NCI-H510A treated with DMSO at 0.1 percent for 48 hours (cell line): ENCODE measurements at regions not wholly inside any gene's neighbourhood (a gene's known extent, or its start where the extent isn't known, plus 50 kb on each side); places are given as distances from the start of the nearest gene placed in this dataset.
"Not testable (repeated sequence)": the region's sequence is repeated elsewhere in the genome, so short reads cannot be mapped to it uniquely, and the experiment has no call there.

Experiments used
- DNase-seq: peaks from one replicate; lab custom pipeline; 2025; lab: John Stamatoyannopoulos, UW

- no peak for DNase-seq
Observed at GRCh38 chr2:167582619-167583018, 664.8 kb downstream of the STK39 start.

DNA sequence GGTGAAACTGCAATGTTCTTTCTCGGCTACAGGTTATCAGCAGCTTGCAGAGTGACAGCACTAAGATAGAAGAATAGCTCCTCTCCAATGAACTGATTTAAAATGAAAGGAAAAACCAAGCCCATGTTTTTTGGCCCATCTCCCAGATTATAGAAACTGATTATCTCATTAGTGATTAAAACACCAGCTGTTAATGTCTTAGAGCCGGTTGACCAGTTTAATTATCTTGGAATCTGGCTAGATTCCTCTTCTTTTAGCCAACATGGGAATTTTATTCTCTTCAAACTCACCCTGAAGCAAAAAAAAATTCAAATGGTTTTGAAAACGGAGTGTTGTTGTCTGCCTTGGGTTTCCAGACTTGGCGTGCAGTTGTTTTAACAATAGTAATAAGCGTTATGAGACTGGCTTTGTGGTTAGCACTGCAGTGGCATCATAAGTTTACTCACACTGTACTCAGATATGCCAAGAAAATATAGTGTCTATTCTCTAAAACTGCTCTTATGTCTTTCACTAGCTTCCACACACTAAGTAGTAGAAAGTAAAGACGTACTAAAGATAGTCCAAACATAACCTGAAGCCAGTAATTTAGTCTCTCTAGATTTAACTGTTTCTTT lies 665.3 kb downstream of the STK39 start:
- no peak for DNase-seq

DNA sequence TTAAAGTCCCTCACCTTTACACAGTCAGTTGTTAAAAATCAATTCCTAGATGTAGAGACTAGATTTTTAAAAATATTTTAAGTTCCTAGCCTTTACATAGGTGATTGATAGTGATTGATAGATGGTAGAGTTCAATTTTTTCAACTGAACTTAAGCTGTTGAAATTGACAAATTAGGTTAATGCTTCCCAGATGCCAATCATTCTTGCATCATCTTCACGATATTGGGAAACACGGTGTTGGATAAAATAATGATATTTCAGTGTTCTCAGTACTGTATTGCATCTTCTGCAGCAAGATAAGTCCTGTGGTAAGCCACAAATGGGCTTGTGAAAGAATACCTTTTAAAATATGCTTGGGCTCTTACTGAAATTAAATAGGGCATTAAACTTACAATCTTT lies 667.6 kb downstream of the STK39 start:
- DNase-seq = no peak

- DNase-seq = no peak
Observed at GRCh38 chr2:167575276-167575675, 672.1 kb downstream of the STK39 start.

- DNase-seq = no peak
Observed at GRCh38 chr2:167572883-167573619, 674.3 kb downstream of the STK39 start.

DNA sequence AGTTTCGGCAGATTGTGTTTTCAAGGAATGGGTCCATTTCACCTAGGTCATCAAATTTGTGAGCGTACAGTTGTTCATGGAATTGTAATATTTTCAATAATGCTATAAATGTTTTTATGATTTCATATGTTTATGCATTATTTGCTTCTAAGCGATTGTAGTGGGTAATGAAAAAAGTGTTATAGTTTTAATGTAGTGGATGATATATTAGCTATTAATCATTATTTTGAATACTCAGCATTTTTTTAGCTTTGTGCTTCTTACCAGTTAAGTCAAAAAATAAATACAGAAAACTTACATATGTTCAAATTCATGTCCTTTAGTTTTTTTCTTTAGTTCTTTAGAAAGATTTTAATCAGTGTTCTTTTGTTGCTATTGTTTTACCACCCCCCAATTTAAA lies 677.0 kb downstream of the STK39 start:
- no peak for DNase-seq

DNA sequence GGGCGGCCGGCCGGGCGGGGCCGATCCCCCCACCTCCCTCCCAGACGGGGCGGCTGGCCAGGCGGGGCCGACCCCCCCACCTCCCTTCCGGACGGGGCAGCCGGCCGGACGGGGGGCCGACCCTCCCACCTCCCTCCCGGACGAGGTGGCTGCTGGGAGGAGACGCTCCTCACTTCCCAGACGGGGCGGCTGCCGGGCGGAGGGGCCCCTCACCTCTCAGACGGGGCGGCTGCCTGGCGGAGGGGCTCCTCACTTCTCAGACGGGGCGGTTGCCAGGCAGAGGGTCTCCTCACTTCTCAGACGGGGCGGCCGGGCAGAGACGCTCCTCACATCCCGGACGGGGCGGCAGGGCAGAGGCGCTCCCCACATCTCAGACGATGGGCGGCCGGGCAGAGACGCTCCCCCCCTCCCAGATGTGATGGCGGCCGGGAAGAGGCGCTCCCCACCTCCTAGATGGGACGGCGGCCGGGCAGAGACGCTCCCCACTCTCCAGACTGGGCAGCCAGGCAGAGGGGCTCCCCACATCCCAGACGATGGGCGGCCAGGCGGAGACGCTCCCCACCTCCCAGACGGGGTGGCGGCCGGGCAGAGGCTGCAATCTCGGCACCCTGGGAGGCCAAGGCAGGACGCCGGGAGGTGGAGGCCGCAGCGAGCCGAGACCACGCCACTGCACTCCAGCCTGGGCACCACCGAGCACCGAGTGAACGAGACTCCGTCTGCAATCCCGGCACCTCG lies 675.8 kb downstream of the XIRP2 start:
- not testable (repeated sequence) for DNase-seq

- not testable (repeated sequence) for DNase-seq
Observed at GRCh38 chr2:167558272-167558991, 670.2 kb downstream of the XIRP2 start.

DNA sequence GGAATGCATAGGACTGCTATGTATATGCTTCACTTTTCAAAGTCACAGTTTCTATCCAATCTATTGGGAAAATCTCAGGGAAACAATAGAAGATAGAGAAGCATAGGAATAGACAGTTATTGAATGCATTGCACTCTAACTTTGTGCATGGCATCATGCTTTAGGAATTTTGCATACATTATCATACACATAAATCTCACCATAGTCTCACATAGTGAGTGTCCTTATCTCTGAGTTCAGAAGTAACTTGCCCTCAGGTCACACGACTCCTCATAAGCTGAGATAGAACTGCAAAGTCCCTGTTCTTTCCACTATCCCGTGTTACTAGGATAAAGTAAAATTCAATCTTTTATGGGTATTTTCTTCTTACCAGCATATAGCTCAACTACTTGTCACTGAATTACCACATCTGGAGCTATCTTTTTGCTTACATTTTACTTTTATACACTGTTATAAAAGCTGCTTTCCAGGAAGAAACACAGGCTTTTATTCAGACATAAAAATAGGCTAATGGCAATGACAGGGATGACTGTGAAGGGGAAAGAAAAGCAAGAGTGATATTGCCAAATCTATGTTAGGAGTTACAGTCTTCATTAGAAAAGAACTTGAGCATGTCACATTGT lies 666.9 kb downstream of the XIRP2 start:
- DNase-seq = no peak

DNA sequence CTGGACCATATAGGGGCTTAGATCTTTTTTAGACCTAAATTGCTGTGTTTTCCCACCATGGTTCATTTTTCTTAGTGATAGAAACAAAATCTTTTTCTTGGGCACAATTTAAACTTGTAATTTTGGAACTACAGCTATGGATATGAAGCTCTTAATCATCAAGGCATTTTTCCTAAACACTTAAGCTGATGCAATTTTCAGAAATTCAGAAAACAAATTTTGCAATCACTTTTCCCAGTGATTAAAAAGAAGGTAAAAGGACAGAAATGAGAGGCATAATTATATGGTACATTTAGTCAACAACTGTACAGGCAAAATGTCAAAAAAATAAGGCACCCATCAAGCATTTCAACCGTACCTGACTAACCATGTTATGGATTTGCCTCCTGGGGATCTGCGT lies 665.4 kb downstream of the XIRP2 start:
- DNase-seq = no peak

- no peak for DNase-seq
Observed at GRCh38 chr2:167551416-167551815, 663.1 kb downstream of the XIRP2 start.

DNA sequence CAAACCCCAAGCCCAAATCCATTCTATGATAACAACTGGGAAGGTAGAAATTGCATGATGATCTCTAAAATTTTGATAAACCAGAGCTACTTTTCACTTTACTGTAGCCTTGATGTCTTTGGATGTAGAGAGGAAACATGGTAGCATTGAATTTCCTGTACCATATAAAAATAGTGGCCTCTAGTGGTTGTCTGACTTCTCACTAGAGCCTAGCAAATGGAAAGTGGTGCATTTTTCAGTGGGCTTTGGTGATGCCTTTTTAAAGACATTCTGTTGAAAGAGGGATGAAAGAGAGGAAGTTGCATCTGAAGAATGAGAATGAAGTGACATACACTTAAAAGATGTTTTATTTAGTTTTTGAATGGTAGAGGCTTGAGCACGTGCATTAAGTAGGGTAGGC lies 662.2 kb downstream of the XIRP2 start:
- no peak for DNase-seq

DNA sequence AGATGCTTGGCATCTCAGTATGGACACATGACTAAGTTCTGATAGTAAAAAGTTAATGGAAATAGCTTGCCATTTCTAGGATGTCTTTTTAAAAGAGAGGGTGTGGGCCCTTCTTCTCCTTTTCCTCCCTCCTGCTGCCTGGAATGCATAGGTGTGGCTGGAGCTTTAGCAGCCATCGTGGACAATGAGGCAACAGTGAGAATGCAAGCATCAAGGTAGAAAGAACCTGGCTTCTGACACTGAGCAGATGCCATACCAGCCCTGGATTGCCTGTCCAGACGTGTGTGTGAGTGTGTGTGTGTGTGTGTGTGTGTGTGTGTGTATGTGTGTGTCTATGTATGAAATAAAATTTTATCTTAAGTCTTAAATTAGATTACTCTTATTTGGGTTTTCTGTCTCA lies 660.1 kb downstream of the XIRP2 start:
- DNase-seq = no peak

DNA sequence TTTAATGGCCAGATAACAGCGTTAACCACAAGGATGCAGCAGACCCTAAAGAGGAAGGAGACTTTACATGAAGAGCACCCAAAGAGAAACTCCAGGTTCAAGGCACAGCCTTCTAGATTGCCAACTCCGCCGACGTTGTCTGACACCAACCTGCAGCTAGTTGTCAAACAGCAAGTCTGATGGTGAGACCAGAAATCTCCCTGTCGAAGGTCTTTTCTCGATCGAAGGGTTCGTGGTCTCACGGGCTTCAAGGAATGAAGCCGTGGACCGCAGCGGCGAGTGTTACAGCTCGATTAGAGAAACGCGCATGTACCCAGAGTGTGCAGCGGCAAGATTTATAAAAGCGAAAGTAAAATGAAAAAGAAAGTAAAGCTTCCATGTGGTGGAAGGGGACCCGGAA lies 656.3 kb downstream of the XIRP2 start:
- no peak for DNase-seq

DNA sequence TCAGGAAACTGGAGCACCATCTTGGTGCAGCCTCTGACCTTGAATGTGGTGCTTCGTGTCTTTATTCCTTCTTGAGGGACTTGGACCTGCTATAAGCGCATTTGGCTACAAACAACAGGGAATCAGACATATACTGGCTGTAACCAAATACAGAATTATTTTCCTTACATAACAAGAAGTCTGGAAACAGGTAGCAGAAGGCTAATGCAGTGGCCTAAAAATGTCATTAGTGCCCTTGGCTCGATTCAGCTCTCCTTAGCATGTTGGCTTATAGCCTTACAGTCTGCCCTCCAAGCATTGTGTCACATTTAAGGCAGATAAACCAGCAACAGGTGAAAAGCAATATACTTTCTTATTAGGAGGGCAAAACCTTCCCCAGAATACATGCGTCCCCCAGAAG lies 655.4 kb downstream of the XIRP2 start:
- no peak for DNase-seq

GRCh38 chr2:167537743-167538142 lies 649.5 kb downstream of the XIRP2 start:
- DNase-seq = no peak

GRCh38 chr2:167534443-167534842 lies 646.2 kb downstream of the XIRP2 start:
- DNase-seq = no peak

GRCh38 chr2:167524786-167525185 lies 636.5 kb downstream of the XIRP2 start:
- DNase-seq = no peak

DNA sequence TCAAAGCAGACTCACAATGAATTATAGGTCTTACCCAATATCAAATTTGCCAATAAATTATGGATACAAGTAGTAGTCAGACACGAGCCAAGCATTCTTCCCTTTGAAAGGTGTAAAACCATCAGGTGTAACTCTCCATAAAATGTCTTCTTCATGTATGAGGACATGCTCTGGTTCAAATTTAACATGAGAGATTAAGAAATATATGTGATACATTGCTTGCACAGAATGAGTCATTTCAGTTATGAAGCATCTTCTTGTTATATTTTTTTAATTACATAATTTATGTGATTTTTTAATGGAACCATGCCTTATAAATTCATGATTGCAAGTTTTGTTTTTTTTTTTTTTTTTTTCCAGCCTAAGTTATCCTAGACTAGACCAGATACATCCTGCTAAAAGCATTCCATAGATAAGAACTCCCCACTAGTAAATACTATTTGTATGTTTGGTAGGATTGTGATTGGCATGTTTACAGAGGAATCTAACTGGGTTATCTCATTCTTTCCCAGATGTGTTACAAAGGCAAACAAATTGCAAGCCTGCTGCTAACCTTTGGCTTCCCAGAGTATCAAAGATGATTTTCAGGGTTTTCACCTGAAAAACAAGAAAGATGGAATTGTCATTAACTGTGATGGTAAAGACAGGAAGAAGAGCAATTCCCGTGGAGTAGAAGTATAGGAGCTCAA lies 621.9 kb downstream of the XIRP2 start:
- no peak for DNase-seq

DNA sequence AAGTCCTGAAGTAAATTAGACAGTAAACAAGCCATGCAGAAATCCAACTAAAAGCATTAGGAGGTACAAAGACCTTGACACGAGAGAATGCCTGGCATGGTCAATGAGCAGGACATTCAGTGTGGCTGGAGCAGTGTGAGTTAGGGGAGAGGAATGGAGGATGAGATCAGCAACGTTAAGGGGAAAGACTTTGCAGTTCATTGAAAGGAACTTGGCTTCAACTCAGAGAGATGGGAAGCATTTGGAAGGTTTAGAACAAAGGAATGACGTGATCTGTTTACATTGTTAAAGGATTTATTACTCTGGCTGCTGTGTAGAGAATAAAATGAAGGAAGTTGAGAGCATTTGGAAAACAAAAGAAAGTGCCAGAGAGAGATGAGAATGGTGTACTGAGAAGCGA lies 621.3 kb downstream of the XIRP2 start:
- DNase-seq = peak; percentile 56

DNA sequence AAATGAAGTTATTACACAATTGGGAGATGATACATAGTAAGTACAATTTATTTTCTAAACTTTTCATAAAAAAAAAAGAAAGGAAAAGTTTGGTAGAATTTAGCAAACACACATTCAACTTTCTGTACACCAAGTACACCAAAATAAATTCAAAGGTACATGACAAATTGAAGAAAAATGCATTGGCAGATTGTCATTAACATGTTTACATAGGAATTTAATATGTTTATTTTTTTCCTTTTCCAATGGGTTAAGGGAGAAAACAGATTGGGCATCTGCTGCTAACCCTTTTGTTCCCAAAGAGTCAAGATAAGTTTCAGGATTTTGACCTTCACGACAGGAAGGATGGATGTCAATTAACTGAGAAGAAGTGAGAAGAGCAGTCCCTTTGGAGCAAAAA lies 620.4 kb downstream of the XIRP2 start:
- DNase-seq = no peak

GRCh38 chr2:167506395-167506794 lies 618.1 kb downstream of the XIRP2 start:
- no peak for DNase-seq
